Activated CD4-positive, alpha-beta T cell treated with anti-CD3 and anti-CD28 coated beads, Interleukin-2, amount 50 U/mL, for 16 hours (primary cell): ENCODE measurements at regions not wholly inside any gene's neighbourhood (a gene's known extent, or its start where the extent isn't known, plus 50 kb on each side); places are given as distances from the start of the nearest gene placed in this dataset.
"Not testable (repeated sequence)": the region's sequence is repeated elsewhere in the genome, so short reads cannot be mapped to it uniquely, and the experiment has no call there.

Source experiments
- DNase-seq: peaks from one replicate; pipeline ENCODE4 v3.0.0-alpha.2; 2020

DNA sequence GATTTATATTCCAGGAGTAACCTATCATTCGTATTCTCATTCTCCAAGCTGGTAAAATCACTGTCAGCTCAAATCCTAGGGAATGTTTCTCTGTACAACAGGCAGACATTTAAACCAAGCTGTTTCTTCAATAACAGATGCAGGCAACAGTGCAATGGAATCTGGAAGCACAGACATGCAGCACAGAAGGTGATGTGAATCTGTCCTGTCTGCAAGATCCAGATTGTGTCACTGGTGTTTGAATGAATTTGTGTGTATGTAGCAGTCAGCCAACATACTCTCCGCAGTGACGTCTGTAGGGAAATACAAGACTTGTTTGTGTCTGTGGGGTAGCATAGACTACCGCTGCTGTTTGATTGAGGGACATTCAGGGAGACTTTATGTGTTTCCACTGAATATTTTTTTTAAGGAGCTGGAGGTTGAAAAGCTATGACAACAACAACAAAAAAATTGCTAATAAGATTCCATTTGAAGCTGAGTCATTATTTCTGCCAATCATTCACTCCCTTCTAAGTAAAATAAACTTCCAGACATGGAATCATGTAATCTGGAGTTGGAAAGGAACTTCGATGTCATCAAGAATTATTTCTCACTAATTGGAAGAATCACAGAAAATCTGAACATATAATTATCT lies 122.9 kb upstream of the MYO3A start:
- DNase-seq = no peak

DNA sequence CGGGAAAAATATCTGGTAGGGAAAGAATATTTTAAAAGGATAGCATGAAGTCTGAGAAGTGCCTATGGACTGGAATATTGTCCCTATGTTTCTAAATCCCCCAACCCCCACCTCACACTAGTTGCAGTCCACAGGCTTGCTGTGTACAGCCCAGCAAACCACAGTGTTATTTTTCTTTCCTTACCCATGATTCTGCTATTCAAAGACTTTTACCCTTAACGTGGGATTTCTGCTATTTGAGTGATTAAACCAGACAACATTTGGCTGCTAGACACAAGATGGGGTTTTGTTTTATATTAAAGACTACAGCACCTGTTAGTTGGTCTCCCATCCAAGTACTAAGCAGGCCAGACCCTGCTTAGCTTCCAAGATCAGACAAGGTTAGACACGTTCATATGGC lies 120.5 kb upstream of the MYO3A start:
- no peak for DNase-seq

DNA sequence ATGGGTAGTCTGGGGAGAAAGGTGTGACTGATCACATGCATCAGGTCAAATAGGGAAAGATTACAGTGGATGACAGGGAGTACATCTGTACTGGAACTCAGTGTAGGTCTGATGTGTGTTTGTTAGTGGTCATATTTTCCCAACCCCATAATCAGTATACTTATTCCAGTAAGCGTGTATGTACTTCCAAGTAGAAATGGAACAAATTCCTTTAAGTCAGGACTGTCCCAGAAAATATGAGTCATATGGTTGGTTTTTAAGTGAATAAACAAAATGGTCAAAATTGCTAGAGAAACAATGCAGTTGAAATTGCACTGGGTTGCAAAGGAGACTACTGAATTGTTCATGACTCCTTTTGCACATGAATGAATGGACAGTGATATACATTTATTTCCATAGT lies 118.8 kb upstream of the MYO3A start:
- no peak for DNase-seq

DNA sequence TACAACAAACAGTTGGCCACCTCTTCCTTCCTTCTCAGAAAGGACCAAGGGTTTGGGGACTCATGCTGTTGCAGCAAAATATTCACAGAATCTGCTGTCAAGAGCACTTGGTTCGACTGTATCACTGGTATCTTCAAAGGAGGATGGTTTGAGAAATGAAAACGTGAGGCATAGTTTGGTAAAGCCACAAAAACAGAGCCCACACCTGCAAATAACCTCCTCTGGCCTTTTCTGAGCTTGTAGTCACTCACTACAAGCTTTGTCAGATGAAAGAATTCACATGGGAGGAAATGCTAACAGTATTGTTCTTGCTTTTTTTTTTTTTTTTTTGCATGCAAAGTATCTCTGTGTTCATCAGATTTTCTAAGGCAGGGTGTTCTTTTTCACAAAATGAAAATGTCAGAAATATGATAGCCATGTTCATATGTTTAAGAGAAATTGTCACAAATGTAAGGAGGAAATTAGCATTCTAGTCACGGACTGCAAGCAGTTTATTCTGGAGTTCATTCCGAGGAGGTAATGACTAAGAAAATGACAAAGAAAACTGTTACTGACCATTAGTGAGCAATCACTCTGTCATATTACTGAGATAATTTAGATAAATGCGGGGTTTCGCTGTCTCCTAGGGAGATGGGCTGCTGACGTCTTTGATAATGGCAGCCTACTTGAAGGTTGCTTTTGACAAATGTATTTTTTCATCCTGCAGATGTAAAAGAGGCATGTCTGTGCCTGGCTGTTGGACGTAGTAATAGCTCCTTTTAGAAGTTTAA lies 117.8 kb upstream of the MYO3A start:
- DNase-seq = no peak

DNA sequence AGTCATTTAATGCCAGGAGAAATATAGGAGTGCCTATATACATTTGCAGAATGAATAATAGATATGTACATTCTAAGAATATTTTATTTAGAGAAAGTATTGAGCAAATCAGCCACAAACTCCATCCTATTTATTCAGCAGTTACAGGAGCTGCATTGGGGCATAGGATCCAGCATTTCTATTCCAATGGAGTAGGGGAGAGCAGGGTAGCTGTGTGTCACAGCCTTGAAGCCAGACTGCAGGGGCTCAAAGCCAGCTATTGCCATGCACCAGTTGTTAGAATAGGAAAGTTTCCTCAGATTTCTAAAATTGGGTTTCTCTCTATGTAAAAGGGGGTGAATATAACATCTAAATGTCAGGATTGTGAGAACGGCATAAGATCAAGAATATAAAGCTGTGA lies 116.8 kb upstream of the MYO3A start:
- no peak for DNase-seq

DNA sequence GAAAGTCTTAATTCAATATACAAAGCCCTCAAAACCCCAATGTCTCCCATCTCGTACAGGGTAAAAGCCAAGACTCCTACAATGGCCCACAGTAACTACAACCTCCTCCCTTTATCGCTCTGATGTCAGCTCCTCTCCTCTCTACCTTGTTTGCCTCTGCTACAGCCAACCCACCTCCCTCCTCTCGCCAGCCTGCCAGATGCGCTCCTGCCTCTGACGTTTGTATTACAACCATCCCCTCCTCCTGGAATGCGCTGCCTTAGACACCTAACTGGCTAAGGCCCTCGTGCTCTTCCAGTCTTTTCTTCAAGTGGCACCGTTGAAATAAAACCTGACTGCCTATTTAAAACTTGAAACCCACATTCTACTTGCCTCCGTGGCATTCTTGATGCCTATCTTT lies 115.3 kb upstream of the MYO3A start:
- DNase-seq = no peak

DNA sequence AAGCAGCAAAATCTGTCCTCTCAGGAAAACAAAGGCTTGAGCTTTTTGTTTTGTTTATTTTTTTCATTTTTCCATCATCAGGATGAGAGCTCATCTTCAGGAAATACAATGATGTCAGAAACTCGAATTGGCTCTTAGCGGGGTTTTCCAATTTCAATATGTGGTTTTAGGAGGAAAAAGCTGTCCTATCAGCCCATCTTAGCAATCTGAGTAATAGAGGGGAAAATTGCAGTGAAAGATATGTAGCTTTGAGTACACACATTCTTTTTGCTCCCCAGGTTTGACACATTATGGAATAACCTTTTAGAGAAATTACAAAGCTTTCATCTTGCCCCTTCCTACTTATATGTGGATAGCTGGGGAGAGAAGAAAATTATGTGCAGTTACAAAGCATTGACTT lies 113.6 kb upstream of the MYO3A start:
- no peak for DNase-seq

DNA sequence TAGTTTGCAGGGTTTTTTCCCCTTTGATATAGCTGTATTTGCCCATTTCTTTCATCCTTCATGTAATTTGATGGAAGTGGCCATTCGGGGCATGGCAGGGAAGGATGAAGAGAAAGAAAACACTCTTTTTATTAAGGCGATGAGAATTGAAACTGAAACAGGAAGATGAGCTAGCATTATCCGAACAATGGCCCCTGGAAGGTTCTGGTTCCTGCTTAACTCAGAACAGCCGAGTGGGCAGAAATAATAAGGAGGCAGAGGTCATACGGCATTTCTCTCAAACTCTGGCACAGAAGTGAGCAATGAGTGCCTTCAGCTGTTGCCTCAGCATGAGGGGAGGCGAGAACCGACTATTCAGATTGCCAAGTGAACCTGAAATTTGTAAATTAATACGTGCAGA lies 113.2 kb upstream of the MYO3A start:
- no peak for DNase-seq

DNA sequence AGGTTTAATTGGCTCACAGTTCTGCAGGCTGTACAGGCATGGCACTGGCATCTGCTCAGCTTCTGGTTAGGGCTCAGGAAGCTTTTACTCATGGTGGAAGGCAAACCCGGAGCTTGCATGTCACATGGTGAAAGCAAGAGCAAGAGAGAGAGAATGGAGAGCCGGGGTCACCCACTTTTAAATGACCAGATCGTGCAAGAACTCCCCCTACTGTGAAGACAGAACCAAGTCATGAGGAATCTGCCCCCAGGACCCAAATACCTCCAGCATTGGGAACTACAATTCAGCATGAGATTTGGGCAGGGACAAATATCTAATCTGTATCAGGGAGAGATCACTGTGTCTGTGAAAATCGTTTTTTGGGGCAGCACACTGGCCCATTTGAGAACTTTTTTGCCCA lies 110.0 kb upstream of the MYO3A start:
- DNase-seq = no peak

DNA sequence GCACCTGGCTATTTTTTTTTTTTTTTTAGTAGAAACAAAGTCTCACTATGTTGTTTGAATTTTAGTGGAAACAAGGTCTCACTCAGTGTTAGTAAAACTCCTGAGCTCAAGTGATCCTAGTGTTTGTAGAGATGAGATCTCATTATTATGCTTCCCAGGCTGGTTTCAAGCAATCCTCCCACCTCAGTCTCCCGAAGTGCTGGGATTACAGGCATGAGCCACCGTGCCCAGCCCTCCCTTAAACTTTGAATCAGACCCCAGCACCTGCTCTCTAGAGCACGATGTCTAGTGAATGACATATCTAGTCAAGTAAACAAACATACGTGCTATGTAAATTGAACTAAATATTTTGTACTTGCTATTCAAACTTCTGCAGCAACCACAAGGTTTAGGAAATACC lies 105.6 kb upstream of the MYO3A start:
- DNase-seq = no peak

DNA sequence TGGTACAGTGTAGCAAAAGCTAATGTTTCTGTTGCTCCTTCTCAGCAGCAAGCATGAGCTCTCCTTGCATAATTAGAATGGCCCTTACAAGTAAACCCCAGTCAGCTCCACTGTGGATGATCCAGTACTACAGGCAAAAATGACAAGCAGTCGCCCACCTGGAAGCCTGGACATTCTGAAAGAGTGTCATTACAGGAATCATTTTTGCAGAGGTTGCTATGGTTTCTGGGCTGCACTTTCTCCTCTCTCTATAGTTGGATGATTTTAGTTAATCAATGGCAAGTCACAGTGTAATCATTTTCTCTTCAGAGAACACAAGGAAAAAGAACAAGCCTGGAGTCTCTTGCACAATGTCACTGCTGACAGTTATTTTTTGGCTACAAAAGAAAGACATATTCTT lies 102.9 kb upstream of the MYO3A start:
- DNase-seq = no peak

DNA sequence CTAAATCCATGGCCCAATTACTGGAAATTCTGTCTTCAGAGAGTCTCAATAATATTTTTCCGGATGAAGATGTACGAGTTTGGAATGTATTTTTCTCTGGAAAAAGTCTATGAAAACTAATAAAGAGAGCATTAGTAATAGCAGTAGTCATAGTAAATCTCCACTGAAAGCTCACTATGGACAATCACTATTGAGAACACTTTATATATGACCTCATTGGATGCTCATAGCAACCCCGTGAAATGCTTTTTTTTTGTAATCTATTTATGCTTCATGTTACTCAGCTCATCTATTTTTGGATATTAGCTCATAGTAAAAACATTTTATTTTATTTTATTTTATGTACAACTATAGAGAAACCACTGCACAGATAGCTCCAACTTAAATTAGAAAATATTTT lies 94.3 kb upstream of the MYO3A start:
- DNase-seq = no peak

DNA sequence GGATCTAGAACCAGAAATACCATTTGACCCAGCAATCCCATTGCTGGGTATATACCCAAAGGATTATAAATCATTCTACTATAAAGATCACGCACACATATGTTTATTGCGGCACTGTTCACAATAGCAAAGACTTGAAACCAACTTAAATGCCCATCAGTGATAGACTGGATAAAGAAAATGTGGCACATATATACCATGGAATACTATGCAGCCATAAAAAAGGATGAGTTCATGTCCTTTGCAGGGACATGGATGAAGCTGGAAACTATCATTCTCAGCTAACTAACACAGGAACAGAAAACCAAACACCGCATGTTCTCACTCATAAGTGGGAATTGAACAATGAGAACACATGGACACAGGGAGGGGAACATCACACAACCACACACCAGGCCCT lies 93.2 kb upstream of the MYO3A start:
- not testable (repeated sequence) for DNase-seq

DNA sequence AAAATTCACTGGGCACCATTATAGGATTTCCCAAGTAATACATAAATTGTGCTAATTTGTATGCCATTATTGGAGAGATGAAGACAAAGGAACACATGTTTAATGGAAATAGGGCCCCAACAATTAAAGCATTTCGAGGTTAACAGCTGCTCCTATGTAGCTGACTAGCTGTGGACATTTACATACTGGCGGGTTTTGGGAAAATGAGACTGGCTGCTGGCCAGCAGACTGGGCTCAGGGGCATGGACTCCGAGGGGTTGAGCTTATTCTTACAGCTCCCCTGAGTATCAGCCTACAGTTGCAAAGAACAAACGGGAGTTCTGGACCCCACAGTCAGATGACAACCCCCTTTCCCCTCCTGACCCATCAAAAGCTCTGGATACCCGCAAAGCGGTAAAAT lies 91.9 kb upstream of the MYO3A start:
- DNase-seq = no peak

DNA sequence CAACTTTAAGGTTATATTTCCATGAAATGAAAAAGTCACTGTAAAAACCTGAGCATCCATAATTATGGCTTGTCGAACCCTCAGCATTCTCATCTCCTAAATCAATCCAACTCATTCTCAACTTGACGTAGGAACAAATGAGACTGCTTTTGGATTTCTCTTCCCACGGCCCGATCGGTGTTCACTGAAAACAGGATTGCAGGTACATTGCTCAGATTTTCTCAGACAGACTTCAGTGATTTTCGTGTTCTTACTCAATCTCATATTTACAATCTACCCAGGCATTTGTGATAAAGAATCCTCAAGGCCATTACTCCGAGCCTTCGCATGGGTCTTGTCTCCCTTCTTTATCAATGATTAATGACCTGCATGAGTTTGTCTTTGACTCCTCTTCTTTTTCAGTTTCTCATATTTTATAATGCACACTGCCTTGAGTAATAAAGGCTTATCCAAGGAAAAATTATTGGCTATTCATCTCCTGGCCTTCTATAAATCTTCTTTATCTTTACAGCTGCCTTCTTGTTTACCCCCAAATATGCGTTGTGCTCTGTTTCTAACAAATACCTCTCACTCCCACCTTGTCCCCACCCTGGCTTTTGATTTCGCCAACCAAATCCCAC lies 90.4 kb upstream of the MYO3A start:
- DNase-seq = no peak

DNA sequence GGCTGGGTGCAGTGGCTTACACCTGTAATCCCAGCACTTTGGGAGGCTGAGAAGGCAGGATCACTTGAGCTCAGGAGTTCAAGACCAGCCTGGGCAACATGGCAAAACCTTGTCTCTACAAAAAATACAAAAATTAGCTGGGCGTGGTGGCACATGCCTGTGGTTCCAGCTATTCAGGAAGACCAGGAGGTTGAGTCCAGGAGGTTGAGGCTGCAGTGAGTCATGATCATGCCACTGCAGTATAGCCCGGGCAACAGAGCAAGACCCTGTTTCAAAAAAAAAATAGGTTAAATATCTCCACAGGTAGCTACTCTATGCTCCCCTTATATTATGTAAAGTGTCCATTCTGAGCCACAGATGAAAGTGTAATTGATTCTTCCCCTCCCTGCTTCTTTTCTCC lies 89.3 kb upstream of the MYO3A start:
- not testable (repeated sequence) for DNase-seq

DNA sequence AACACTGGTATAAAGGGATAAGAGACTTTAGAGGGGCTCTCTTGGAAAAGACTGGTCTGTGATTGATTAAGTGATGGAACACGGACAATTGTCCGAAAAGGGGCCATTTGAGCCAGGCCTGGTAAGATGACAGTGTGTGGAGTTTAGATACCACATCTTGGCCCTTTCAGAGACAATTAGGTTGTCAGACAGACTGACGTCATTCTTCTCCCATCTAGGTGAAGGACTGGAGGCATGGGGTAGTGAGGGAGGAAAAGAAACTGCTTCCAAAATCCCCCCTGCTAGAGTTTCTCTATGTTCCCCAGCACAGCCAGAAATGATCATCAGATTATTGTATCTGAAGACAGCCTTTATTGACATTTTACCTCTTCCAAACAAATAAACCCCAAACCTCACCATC lies 84.8 kb upstream of the MYO3A start:
- DNase-seq = no peak

DNA sequence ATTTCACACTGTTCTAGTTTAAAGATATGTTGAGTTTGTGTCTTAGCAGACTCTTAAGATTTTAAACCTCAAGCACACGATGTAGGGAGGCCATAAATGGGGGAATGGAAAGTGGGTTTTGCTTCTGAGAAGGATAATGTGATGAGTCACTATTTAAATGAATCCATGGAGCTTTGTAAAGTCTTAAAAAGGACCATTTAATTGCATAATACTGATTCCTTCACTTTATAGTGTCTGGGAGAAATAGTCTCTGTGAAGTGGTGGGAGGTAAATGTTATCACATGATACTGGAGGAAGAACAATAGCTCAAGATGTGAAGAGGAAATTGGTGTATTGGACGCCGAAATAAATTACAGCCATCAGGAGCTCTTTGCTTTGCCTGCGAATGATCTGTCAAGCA lies 84.0 kb upstream of the MYO3A start:
- DNase-seq = no peak

DNA sequence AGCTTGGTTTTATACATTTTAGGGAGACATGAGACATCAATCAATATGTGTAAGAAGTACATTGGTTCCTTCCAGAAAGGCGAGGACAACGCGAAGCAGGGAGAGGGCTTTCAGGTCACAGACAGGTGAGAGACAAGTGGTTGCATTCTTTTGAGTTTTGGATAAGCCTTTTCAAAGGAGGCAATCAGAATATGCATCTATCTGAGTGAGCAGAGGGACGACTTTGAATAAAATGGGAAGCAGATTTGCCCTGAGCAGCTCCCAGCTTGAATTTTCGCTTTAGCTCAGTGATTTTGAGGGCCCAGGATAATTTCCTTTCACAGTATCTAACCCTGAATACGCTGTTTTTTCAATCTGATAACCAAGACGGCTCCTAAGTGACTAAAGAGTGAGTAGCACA lies 82.5 kb upstream of the MYO3A start:
- no peak for DNase-seq

DNA sequence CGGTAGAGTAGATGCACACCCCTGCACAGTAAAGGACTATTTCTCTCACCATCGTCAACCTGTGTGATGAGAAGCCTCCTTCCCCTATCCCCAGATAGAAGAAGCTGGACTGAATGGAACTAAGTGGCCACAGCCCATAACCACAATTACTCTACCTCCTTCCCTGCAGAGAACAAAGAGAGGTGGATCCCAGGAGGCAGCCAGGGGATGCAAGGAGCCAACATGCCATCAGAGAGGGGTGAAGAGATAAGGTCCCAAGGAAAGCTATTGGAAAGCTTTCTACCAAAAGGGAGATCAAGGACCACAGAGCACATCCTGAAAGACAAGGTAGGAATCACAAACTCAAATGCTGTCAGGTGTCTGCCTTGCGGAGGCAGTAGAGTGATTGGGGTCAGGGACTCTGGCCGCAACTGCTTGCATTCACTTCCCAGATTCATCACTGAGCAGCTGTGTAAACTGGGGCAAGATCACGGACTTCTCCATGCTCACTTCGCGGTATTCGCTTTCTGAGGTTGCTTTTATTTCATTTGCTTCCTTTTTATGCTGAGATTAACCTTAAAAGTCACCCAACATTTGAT lies 81.6 kb upstream of the MYO3A start:
- DNase-seq = no peak

DNA sequence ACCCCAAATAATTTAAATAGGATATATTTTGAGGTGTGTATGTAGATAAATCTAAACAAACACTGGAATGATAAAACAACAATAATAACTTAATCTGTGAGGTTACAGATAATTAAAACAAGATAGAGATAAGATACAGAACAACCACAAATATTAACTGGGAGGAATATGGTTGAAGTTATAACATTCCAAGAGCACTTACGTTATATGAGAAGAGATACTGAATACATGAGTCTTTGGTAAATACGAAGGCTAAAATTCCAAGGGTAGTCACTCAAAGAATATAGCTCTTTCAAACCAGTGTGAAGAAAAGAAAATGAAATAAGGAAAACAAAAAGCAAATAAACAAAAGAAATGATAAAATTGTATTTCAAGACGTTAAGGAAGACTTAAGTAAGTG lies 76.0 kb upstream of the MYO3A start:
- no peak for DNase-seq

DNA sequence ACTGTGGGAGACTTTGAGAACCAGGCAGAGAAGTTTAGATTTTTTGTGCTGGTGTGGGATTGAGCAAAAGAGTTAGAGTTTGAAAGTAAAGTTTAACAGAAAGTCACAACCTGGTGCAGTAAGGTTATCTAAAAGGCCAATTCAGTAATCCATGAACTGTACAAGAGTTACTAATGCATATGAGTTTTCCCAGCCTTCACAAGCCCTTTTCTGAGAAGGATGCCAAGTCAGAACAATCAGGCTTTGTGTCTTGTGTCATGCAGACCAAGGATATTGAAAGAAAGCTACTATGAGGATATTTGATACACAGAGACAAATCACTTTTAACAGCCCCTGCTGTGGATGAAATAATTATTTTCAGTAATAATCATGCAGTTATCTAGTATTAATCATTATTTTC lies 68.8 kb upstream of the MYO3A start:
- DNase-seq = no peak

DNA sequence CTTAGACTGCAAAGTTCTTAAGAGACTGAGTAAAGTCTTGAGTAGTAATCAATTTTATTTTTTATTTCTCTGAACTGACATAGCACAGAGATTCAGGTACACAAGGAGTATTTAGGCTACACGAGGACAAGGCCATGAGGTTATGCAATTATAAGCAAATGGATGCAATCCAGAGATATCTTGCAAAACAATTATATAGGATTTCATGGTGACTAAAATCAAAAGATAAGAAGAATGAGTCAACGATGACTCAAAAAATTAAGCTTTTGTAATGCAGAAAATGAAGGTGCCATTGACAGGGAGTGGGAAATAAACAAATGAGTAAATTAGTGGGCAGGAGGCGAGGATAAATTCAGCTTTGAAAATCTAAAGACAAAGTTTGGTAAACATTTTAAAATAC lies 66.7 kb upstream of the MYO3A start:
- DNase-seq = peak; percentile 1

DNA sequence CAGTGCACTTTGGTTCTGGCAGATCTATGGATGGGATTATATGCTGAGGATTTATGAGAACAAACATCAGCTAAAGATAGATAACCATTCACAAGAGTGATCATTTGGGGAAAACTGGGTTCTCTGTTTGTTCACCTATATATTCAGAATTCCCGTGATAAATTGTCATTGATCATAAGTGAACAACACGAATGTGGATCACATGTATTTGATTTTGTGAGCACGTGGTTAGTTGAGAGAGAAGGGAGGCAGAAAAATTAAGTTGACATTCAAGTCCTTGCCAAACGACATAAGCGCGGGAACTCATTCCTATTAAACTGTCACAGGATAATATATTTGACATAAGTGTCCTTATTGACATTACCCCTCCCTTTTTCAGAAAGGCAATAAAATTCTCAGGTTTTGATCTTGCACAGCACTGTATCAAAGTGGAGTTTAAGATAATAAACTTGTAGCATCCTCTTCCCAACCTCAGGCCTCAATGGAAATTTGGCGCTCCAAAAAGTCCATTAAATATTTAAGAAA lies 64.9 kb upstream of the MYO3A start:
- DNase-seq = no peak
